HG02623 (cell line): ENCODE measurements at regions not wholly inside any gene's neighbourhood (a gene's known extent, or its start where the extent isn't known, plus 50 kb on each side); places are given as distances from the start of the nearest gene placed in this dataset.

Experiments
- ATAC-seq: cut with Tn5 transposase; IDR thresholded peaks from one replicate; pipeline ENCODE4 v1.9.1; 2021; ENCODE audit warnings: moderate library complexity; ENCODE audit not compliant: unreplicated experiment

DNA sequence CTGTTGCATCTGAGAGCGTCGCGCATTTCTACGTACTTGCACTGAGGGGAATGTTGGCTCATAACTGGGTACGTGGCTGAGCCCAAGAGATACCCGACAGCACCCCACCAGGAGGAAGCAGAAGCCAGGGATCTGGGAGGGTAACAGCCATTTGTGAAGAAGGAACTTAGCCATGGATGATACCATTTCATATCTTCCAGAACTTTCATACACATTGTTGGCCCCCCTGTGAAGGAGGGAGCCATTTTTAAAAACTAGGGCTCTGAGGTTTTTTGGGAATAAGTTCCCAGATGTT is 101.4 kb upstream of the SLC44A1 start:
- no peak for ATAC-seq

- ATAC-seq: no peak
These were observed 100.4 kb upstream of the SLC44A1 start for GRCh38 chr9:105144076-105144475.

DNA sequence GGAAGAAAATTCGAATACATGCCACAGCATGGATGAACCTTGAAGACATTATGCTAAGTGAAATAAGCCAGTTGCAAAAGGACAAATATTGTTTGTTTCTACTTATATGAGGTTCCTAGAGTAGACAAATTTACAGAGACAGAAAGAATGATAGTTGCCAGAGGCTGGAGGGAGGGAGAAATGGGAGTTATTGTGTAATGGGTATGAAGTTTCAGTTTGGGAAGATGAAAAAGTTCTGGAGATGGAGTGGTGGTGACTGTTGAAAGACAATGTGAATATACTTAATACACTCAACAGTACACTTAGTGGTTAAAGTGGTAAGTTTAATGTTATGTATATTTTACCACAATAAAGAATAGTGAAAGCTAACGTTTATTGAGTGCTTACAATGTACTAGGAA is 99.6 kb upstream of the SLC44A1 start:
- ATAC-seq: no peak

- ATAC-seq: no peak
These were observed 97.8 kb upstream of the SLC44A1 start for GRCh38 chr9:105146677-105147076.

GRCh38 chr9:105147110-105147871 is 97.2 kb upstream of the SLC44A1 start:
- no peak for ATAC-seq

GRCh38 chr9:105148328-105149006 is 96.0 kb upstream of the SLC44A1 start:
- no peak for ATAC-seq

DNA sequence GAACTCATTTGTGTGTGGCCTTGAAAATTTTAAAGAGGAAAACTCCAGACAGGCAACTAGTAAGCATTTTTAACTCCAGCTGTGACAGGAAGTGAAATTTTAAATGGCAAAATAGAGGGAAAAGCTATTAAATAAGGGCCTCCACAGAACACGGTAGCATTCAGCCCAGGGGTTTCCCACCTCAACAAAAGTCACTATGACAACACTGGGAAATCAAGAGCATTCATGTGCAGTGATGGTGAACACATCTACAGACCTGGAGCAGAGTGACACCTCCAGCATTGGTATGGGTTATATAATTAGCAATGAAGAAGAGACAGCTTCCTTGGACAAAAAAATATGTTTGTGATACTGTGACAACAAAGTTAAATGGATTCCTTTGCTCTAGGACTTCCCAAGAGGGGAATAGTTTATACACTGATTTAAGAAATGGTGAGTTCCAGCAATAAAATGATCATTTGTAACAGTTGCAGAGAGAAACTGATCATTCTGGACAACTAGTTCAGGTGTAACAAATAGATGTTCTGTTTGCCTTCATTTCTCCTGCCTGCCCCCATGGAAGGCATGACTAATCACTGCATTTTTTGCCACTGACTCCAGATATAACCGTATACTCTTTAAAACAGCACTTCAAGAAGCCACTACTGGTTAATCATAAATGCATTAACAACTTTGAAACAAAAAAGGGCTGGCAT is 93.3 kb upstream of the SLC44A1 start:
- ATAC-seq: peak; percentile 66

GRCh38 chr9:105151686-105151995 is 92.8 kb upstream of the SLC44A1 start:
- no peak for ATAC-seq

DNA sequence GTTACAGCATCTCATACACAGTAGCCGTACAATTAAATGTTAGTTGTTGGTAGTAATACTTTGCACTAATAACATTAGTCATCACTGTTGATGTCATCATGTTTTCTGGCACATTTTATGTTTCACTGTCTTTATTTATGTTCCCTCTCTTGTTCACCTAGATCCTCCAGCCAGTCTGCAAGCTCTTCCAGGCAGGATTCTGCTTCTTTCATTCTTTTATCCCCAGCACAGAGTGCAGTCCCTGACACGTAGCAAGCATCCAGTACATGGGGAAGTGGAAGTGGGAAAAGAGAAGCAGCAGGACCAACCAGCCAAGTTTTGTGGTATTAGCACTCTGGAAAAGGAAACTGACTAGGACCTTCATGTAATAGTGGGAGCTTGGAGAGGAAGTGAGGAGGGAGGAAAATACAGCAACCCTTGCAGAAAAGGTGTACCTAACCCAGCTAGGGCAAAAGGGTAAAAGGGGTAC is 89.7 kb upstream of the SLC44A1 start:
- no peak for ATAC-seq

DNA sequence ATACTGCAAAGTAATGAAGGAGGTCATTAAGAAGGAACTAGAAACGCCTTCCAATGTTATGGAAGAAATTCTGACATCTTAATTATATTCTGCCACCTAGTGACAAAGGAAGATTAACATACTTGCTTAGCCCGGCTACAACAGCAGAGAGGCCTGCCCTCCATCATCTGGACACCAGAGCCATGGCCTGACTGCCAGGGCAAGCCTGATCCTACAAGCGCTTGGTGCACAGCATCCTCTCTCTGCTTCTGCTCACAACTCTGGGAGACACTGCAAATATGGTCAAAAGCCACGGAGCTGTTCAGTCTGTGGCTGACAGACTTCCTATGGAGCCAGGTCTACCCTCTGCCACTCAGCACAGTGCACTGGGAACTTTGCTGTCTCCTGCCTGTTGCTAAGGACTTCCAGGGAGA is 87.3 kb upstream of the SLC44A1 start:
- peak; percentile 60 for ATAC-seq

- no peak for ATAC-seq
These were observed 86.4 kb upstream of the SLC44A1 start for GRCh38 chr9:105158020-105158419.

GRCh38 chr9:105158898-105159297 is 85.6 kb upstream of the SLC44A1 start:
- no peak for ATAC-seq

DNA sequence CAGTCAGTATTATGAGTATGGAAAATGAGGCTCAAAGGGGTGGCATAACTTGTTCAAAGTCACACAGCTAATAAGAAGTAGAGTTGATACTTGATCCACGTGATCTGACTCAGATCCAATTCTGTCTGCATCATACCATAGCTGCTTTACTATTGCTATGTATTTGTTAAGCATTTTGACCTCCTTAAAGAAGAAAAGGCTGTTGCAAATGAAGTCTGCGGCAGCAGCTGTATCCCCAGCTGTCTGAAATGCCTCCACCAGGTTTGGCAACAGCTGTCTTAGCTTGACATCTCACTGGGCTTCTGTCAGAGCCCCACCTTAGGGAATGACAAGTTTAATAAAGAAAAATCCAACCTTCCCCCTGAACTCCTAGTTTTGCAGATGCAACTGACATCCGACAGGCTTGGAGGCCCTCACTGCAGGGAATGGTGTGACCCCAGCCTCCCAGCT is 75.6 kb upstream of the SLC44A1 start:
- ATAC-seq: no peak

DNA sequence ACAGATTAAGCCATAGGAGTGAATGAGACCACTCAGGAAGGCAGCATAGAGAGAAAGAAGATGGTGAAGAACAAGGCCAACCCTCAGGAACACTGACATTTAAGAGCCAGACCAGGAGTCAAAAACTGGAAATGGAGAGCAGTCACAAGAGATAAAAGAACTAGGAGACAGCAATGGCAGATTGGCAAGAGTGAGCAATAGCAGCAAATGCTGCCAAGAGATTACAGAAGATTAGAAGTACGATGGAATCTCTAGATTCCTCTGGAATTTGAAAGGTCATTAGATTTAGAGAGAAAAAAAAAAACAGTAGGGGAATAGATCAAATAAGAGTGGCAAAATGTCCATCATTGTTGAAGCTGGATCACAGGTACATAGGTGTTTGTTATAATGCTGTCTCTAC is 73.4 kb upstream of the SLC44A1 start:
- ATAC-seq: no peak

- no peak for ATAC-seq
These were observed 72.9 kb upstream of the SLC44A1 start for GRCh38 chr9:105171589-105171988.

GRCh38 chr9:105172436-105172835 is 72.0 kb upstream of the SLC44A1 start:
- no peak for ATAC-seq

- ATAC-seq: no peak
These were observed 71.1 kb upstream of the SLC44A1 start for GRCh38 chr9:105173306-105173705.

DNA sequence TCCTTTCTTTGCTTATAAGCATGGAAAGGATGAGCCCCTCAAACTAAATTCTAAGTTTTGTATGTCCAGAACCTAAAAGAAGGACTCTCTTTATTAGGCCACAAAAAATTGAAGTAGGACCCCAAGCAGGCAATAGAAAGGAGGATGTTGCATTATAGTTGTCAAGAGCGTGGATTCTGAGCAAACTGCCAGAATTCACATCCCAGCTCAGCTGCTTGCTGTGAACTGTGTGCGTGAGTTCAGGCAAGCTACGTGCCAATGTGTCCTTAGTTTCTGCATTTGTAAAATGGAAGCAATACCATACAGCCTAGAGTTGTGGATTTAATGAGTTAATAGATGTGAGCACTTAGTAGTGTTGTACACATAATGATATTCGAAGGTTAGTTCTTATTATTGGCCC is 70.6 kb upstream of the SLC44A1 start:
- ATAC-seq: no peak

DNA sequence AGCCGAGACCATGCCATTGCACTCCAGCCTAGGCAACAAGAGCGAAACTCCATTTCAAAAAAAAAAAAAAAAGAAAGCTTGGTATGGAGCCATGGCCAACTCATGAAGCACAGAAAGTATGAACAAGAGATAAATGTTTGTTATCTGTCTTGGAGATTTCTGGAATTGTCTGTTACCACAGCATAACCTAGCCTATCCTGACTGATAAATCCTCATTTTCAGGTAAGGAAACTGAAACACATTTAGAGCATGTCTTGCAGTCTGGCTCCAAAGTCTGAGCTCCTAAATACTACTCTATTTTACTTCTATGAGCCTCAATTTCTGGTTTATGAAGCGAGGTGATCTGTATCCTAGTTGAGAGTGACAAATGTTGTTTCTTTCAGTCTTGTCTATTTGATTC is 68.3 kb upstream of the SLC44A1 start:
- ATAC-seq: no peak

DNA sequence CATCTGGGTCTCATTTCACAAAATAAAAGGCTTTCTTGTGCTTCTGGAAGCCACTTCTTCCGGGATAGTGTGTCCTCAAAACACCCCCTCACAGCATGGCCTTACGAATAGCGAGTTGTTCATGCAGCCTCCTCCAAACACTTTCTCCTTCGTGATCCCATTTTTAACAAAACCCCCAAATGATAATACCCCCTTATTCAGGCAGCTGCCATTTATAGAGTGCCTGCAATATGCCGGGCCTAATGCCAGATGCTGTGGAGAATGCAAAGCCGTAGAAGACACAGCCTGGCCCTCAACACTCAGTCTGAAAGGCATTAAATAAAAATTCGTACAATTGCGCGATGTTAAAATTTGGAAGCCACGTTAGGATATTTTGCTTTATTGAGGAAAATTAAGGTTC is 66.4 kb upstream of the SLC44A1 start:
- no peak for ATAC-seq

- no peak for ATAC-seq
These were observed 56.7 kb upstream of the SLC44A1 start for GRCh38 chr9:105187781-105188180.

- no peak for ATAC-seq
These were observed 55.7 kb upstream of the SLC44A1 start for GRCh38 chr9:105188746-105189145.
